Epithelial cell of prostate (primary cell): ENCODE measurements at regions not wholly inside any gene's neighbourhood (a gene's known extent, or its start where the extent isn't known, plus 50 kb on each side); places are given as distances from the start of the nearest gene placed in this dataset.
"Not testable (repeated sequence)": the region's sequence is repeated elsewhere in the genome, so short reads cannot be mapped to it uniquely, and the experiment has no call there.

Experiments
- DNase-seq: peaks from one replicate; pipeline ENCODE4 v3.0.0-alpha.2; 2011; ENCODE audit warnings: low read depth, low spot score
- H3K27ac ChIP-seq: fragments of 450-650 bp; 2 replicates; pipeline ENCODE4 v1.5.1; 2017; ENCODE audit warnings: mild to moderate bottlenecking

DNA sequence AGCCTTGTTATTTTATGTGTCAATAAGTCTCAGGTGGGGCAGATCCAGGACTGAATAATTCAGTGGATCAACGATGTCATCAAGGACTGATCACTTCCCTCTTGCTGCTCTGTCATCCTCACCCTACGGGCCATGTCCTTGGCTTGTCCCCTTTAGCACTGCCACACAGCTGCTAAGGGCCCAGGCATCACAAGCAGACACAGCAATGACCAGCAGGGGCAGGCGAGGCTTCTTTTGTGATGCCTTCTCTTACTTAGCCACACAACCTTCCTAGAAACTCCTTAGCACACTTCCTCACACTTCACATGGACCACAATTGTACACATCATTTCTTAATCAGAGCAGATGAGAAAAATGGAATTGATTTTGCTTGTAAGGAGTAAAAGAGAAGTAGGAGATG is 356.3 kb upstream of the SOX9 start:
- H3K27ac ChIP-seq = no peak overlapping the region
- no peak for DNase-seq

GRCh38 chr17:71765437-71765836 is 355.4 kb upstream of the SOX9 start:
- H3K27ac ChIP-seq = no peak overlapping the region
- no peak for DNase-seq

DNA sequence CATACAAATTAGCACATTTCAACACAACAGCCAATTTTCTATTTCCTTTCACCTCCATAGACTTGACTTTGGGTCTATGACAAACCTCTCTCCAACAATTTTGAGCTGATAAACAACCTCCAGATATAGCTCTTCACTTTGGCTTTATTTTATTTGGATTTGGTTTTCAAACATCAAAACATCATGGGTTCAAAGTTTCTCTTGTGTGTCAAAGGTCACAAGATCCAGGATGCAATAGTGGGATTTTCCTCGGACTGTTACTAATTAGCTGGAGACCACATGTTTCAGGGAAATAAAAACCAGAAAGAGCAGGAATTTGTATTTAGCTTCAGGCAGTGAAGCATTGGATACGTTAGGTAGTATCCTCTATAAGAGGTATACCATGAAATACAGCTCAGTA is 351.0 kb upstream of the SOX9 start:
- no peak overlapping the region for H3K27ac ChIP-seq
- no peak for DNase-seq

DNA sequence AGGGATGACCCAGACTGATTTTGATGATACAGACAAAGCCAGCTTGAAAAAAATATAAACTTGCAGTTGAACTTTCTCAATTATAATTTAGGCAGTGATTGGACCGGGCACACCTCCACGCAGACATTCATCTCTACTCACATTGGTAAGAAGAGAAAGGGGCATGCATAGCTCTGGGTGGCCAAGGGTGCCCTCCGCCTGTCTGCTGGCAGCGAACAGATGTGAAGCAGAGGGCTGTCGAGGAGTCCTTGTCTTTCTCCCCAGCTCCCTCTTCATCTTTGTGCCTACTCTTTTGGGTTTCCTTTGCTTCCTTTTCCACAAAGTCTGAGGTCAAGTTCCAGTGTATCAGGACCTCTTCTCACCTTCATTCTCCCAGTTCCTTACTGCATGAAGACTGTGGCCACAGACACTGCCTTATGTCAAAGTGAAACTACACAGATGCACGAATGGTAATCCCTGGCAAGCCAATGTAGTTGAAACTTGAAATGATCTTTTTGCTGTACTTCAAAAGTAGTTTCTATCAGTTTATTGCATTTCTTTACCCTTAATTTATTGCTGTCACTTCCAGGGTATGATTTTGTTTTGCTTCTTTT is 343.7 kb upstream of the SOX9 start:
- H3K27ac ChIP-seq = no peak overlapping the region
- no peak for DNase-seq

DNA sequence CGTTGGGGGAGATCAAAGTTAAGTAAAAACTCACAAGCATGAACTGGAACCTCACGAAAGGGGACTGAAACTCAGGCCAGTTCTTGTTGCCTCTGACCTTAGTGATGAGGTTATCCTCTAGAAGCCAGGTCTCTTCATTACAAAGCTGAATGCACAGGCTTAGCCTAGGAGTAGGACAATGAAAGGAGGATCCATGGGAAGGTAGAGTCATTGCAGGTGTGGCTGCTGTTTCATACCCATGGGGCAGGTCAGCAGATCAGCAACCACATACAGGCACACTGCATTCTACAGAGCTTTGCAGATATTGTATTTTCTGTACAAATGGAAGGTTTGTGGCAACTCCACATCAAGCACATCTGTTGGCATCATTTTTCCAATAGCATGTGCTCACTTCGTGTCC is 341.3 kb upstream of the SOX9 start:
- DNase-seq = peak; percentile 20
- peak overlapping the region; percentile 23 for H3K27ac ChIP-seq

- no peak overlapping the region for H3K27ac ChIP-seq
- no peak for DNase-seq
Measured at GRCh38 chr17:71780596-71780995, 340.2 kb upstream of the SOX9 start.

DNA sequence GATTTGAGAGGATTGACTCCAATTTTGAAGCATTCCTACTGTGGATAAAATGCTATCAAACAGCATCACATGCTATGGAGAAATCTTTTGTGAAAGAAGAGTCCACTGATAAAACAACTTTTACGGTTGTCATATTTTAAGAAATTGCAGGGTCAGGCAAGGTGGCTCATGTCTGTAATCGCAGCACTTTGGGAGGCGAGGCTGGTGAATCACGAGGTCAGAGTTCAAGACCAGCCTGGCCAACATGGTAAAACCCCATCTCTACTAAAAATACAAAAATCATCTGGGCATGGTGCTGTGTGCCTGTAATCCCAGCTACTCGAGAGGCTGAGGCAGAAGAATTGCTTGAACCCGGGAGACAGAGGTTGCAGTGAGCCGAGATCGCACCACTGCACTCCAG is 338.8 kb upstream of the SOX9 start:
- not testable (repeated sequence) for H3K27ac ChIP-seq, DNase-seq

- no peak for DNase-seq
- H3K27ac ChIP-seq = no peak overlapping the region
Measured at GRCh38 chr17:71790791-71791190, 330.0 kb upstream of the SOX9 start.

DNA sequence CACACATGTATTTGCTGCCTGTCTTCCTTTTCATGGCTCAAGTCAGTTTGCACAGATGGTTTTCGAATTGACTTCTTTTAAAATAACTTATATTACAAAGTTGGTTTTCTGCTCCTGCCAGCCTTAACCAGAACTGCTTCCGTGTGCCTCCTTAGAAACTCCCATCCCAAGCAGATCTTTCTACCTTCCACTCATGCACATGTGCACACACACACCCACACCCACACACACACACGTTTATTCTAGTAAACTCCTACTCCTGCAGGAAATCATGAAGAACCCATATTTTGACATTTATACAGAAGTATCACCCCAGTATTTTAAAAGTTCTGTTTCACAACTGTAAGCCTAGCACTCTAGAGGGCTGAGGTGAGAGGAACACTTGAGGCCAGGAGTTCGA is 329.5 kb upstream of the SOX9 start:
- DNase-seq = no peak
- H3K27ac ChIP-seq = no peak overlapping the region

DNA sequence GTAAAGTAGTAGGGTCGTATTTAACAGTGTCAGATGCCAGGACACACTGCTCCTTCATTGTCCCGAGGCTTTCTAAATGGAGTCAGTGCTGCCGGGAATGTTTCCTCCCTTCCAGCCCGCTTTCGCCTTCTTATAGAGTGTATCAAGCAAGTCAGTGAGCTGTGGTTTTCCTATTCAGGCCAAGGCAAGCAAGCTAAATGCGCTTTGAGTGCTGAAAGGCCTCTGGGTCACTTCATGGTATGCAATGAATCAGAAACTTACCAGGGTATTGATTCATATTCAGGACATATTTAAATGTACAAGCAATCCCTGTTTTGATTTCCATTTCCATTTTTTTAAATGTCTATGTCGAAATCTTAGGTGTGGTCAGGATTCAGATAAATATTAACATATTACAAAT is 327.9 kb upstream of the SOX9 start:
- DNase-seq = peak; percentile 78
- H3K27ac ChIP-seq = peak overlapping the region; percentile 55

DNA sequence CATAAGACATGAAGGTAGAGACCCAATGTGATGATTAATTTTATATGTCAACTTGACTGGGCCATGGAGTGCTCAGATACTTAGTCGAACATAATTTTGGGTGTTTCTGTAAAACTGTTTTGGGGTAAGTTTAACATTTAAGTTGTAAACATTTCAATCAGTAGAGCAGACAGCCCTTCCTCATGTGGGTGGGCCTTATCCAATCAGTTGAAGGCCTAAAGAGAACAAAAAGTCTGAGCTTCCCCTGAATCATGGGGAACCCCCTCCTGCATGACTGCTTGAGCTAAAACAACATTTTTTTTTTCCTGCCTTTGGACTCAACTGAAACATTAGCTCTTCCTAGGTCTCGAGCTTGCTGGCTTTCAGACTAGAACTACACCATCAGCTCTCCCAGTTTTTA is 327.3 kb upstream of the SOX9 start:
- peak overlapping the region; percentile 55 for H3K27ac ChIP-seq
- no peak for DNase-seq

DNA sequence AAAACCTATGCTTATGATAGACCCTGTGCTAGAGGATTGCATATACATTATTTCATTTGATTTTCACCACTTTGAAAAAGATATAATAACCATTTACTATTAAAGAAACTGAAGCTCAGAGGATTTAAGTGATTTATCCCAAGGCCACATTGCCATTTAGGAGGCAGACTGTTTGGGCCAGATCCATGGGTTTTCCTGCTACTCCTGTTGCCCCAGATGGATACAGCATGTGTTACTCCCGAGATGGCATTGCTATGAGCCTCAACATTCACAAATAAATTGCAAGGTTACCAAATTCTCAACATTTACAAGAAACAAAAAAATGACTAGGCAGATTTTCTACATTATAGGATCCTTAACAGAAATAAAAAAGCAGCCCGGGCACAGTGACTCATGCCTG is 322.1 kb upstream of the SOX9 start:
- no peak overlapping the region for H3K27ac ChIP-seq
- no peak for DNase-seq

DNA sequence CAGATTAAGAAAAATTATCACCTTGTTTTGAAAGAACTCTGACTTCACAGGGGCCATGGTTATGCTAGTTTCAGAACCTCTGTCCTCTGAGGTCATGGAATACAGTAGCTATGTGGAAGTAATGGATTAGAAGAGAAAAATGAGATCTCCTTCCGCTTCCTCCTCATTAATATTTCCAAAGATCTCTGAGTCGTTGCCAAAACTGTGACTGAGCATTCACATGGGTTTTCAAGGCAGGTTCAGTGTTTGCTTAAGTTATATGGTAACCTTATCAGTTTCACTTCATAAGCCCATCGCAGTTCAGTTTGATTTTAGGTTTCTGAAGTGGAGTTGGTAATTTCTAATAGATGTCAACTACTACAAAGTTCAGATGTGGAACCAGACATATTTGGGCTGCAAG is 321.2 kb upstream of the SOX9 start:
- H3K27ac ChIP-seq = no peak overlapping the region
- no peak for DNase-seq

GRCh38 chr17:71801301-71801700 is 319.5 kb upstream of the SOX9 start:
- no peak for DNase-seq
- H3K27ac ChIP-seq = no peak overlapping the region

- no peak for DNase-seq
Measured at GRCh38 chr17:71802663-71803062, 318.2 kb upstream of the SOX9 start.

GRCh38 chr17:71803656-71804284 is 317.1 kb upstream of the SOX9 start:
- H3K27ac ChIP-seq = no peak overlapping the region
- DNase-seq = no peak

More at GRCh38 chr17:71802663-71803062, 318.2 kb upstream of the SOX9 start:
- H3K27ac ChIP-seq = no peak overlapping the region

DNA sequence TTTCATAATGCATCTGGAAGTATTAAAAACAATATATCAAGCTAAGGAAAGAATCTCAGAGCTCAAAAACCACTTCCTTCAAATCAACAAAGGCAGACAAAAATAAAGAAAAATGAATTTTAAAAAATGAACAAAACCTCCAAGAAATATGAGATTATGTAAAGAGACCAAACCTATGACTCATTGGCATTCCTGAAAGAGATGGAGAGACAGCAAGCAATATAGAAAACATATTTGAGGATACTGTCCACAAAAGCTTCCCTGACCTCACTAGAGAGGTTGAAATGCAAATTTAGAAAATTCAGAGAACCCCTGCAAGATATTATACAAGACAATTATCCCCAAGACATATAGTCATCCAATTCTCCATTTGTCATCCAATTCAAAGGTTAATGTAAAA is 311.3 kb upstream of the SOX9 start:
- no peak for DNase-seq
- no peak overlapping the region for H3K27ac ChIP-seq

- not testable (repeated sequence) for H3K27ac ChIP-seq, DNase-seq
Measured at GRCh38 chr17:71813861-71814260, 307.0 kb upstream of the SOX9 start.

DNA sequence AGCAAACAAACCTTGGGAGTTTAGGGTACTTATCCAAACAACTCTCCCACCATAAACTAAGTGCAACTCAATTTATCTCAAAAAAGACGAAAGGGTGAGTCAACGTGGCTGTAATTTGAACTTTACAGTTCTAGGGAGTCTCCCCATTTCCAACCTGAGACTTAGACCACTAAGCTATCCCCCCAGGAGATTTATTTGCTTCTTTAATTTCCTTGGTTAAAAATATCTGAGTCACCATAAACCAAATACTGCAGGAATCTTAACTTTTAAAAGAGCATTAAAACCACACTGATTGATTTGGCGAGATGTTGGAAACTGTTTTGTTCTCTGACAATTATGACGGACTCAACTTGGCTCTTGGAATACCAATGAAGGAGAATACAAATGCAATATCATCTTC is 299.3 kb upstream of the SOX9 start:
- no peak for DNase-seq
- no peak overlapping the region for H3K27ac ChIP-seq

DNA sequence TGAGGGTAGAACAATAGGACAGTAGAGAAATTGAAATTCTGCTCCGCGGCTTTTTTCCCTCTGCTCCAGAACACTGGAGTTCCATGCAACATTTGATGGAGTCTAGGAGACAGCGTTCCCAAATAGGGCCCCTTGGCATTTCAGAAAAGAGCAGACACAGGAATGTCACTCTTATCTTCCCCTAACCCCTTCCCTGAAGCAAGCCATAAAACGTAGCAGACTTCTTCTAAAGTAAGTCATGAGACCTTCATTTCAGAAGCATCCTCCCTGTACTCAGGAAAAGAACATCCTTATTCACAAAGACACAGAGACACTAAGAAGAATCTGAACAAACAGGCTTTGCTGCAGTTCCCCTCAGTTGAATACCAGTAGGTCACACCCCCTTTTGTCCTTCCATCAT is 296.1 kb upstream of the SOX9 start:
- no peak for DNase-seq
- no peak overlapping the region for H3K27ac ChIP-seq

DNA sequence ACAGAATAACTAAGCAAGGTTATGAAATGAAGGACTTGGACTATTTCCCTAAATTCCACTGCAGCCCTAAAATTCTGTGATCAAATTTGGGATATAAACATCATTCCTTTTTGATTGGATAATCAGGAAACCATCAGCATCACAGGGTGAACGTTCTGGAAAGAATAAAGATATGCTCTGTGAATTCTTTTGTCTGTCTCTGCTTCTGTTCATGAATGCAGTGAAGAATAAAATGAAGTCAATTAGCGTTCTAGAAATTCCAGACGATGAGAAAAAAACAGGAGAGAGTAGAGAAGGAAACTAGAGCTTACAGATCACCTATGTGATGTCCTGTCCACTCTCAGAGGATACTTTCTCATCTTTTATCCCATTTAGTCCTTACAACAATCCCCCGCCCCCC is 295.1 kb upstream of the SOX9 start:
- no peak overlapping the region for H3K27ac ChIP-seq
- no peak for DNase-seq

DNA sequence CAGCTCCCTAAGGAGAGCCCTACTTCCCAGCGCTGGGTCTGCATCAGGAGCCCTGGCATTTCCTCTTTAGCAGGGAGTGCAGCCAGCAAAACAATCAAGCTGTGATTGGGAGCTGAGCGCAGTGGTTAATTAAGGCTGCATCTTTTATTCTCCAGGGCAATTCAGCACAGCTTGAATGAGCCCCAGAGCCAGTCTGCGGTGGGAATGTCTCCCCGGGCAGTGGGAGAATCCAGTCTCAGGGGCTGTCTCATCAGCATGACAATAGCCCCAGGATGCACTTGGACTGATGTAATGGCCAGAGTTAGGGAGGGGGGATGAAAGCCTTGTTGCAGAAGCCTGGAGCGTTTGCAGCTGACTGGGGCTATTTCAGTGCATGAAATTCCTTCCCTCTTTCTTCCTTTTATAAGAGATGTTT is 292.6 kb upstream of the SOX9 start:
- no peak for DNase-seq
- no peak overlapping the region for H3K27ac ChIP-seq
